H9 (cell line): ENCODE measurements at regions not wholly inside any gene's neighbourhood (a gene's known extent, or its start where the extent isn't known, plus 50 kb on each side); places are given as distances from the start of the nearest gene placed in this dataset.

Experiments
- DNase-seq: peaks from one replicate; pipeline ENCODE4 v3.0.0-alpha.2; 2017
- H2AFZ ChIP-seq: one replicate; pipeline ENCODE4 v1.6.1; 2013; ENCODE audit warnings: mild to moderate bottlenecking, low read length, control low read depth, moderate library complexity
- H2AK5ac ChIP-seq: 2 replicates; pipeline ENCODE4 v1.6.1; 2013; ENCODE audit warnings: low read length, control low read depth, mixed read lengths; ENCODE audit not compliant: insufficient read length
- H2BK120ac ChIP-seq: one replicate; pipeline ENCODE4 v1.6.1; 2013; ENCODE audit warnings: low read depth, mild to moderate bottlenecking, low read length, control low read depth, inconsistent platforms; ENCODE audit not compliant: poor library complexity, severe bottlenecking
- H2BK12ac ChIP-seq: 2 replicates; pipeline ENCODE4 v1.6.1; 2013; ENCODE audit warnings: low read length, control low read depth, mixed read lengths, low read depth; ENCODE audit not compliant: insufficient read length
- H2BK15ac ChIP-seq: 2 replicates; pipeline ENCODE4 v1.6.1; 2013; ENCODE audit warnings: low read depth, low read length, control low read depth
- H2BK20ac ChIP-seq: one replicate; pipeline ENCODE4 v1.6.1; 2013; ENCODE audit warnings: low read depth, mild to moderate bottlenecking, low read length, control low read depth, inconsistent platforms; ENCODE audit not compliant: poor library complexity, severe bottlenecking
- H2BK5ac ChIP-seq: 2 replicates; pipeline ENCODE4 v1.6.1; 2013; ENCODE audit warnings: low read length, control low read depth, mixed read lengths; ENCODE audit not compliant: insufficient read length
- H3K14ac ChIP-seq: 2 replicates; pipeline ENCODE4 v1.6.1; 2013; ENCODE audit warnings: low read length, control low read depth; ENCODE audit not compliant: insufficient read depth
- H3K18ac ChIP-seq: 2 replicates; pipeline ENCODE4 v1.6.1; 2013; ENCODE audit warnings: low read depth, mild to moderate bottlenecking, mixed read lengths, low read length, control low read depth; ENCODE audit not compliant: insufficient read length
- H3K23ac ChIP-seq: 2 replicates; pipeline ENCODE4 v1.6.1; 2013; ENCODE audit warnings: low read length, control low read depth, mixed read lengths, low read depth; ENCODE audit not compliant: insufficient read length
- H3K23me2 ChIP-seq: 2 replicates; pipeline ENCODE4 v1.6.1; 2013; ENCODE audit warnings: low read depth, mild to moderate bottlenecking, mixed read lengths, low read length, control low read depth; ENCODE audit not compliant: insufficient read length, poor library complexity, severe bottlenecking
- H3K27ac ChIP-seq: 2 replicates; pipeline ENCODE4 v1.5.1; 2013; ENCODE audit warnings: low read length, control low read depth, mixed read lengths, low read depth; ENCODE audit not compliant: insufficient read length
- H3K27me3 ChIP-seq: 2 replicates; pipeline ENCODE4 v1.6.1; 2013; ENCODE audit warnings: low read length, control low read depth, inconsistent platforms; ENCODE audit not compliant: insufficient read depth
- H3K4ac ChIP-seq: 2 replicates; pipeline ENCODE4 v1.6.1; 2013; ENCODE audit warnings: low read depth, mild to moderate bottlenecking, control low read depth, inconsistent platforms, low read length, moderate library complexity
- H3K4me1 ChIP-seq: 2 replicates; pipeline ENCODE4 v1.6.1; 2013; ENCODE audit warnings: low read length, control low read depth, inconsistent platforms; ENCODE audit not compliant: insufficient read depth
- H3K4me2 ChIP-seq: 2 replicates; pipeline ENCODE4 v1.6.1; 2013; ENCODE audit warnings: low read length, control low read depth, mixed read lengths; ENCODE audit not compliant: insufficient read length, insufficient read depth
- H3K56ac ChIP-seq: 2 replicates; pipeline ENCODE4 v1.6.1; 2013; ENCODE audit warnings: low read depth, mild to moderate bottlenecking, mixed read lengths, low read length, control low read depth; ENCODE audit not compliant: insufficient read length
- H3K79me1 ChIP-seq: 2 replicates; pipeline ENCODE4 v1.6.1; 2013; ENCODE audit warnings: low read depth, mild to moderate bottlenecking, moderate library complexity, low read length, control low read depth, inconsistent platforms; ENCODE audit not compliant: insufficient read depth, poor library complexity, severe bottlenecking
- H3K79me2 ChIP-seq: 2 replicates; pipeline ENCODE4 v1.6.1; 2013; ENCODE audit warnings: low read length, control low read depth, inconsistent platforms; ENCODE audit not compliant: insufficient read depth
- H3K9ac ChIP-seq: 2 replicates; pipeline ENCODE4 v1.6.1; 2013; ENCODE audit warnings: low read length, control low read depth, mixed read lengths; ENCODE audit not compliant: insufficient read length; ENCODE audit errors: extremely low read depth
- H3K9me3 ChIP-seq: one replicate; pipeline ENCODE4 v1.6.1; 2013; ENCODE audit warnings: low read depth, low read length, inconsistent platforms; ENCODE audit not compliant: control insufficient read depth
- H3T11ph ChIP-seq: one replicate; pipeline ENCODE4 v1.6.1; 2013; ENCODE audit warnings: mild to moderate bottlenecking, low read length, control low read depth, inconsistent platforms
- H4K20me1 ChIP-seq: one replicate; pipeline ENCODE4 v1.6.1; 2013; ENCODE audit not compliant: control insufficient read depth, insufficient read length, insufficient read depth
- H4K5ac ChIP-seq: 2 replicates; pipeline ENCODE4 v1.6.1; 2013; ENCODE audit warnings: low read depth, mild to moderate bottlenecking, mixed read lengths, low read length, control low read depth; ENCODE audit not compliant: insufficient read length
- H4K8ac ChIP-seq: replicated peaks from 2 replicates; pipeline ENCODE4 v1.6.1; 2013; ENCODE audit warnings: low read length, control low read depth, mixed read lengths, low read depth; ENCODE audit not compliant: insufficient read length
- H4K91ac ChIP-seq: 2 replicates; pipeline ENCODE4 v1.6.1; 2013; ENCODE audit warnings: low read depth, mild to moderate bottlenecking, moderate library complexity, mixed read lengths, low read length, control low read depth; ENCODE audit not compliant: insufficient read length
- H3K27ac Mint-ChIP-seq, 3 experiments: 2 replicates in 2 of 3; 3 replicates in 1 of 3; pipeline ENCODE4 v1.8.0; 2020 to 2021; ENCODE audit warnings: mixed read lengths in 3 of 3, mild to moderate bottlenecking in 1 of 3, moderate library complexity in 1 of 3
- H3K27me3 Mint-ChIP-seq: 2 replicates; pipeline ENCODE4 v1.8.0; 2021; ENCODE audit warnings: low read depth, mild to moderate bottlenecking, moderate library complexity, mixed read lengths
- H3K36me3 Mint-ChIP-seq, 3 experiments: 2 replicates in 2 of 3; 3 replicates in 1 of 3; pipeline ENCODE4 v1.8.0; 2020 to 2021; ENCODE audit warnings: low read depth in 3 of 3, mixed read lengths in 3 of 3; ENCODE audit not compliant: insufficient read depth in 1 of 3
- H3K4me1 Mint-ChIP-seq, 2 experiments: 2 replicates each; pipeline ENCODE4 v1.8.0; 2020; ENCODE audit warnings: mixed read lengths in 2 of 2
- H3K4me3 Mint-ChIP-seq, 2 experiments: 2 replicates in 1 of 2; 3 replicates in 1 of 2; pipeline ENCODE4 v1.8.0; 2020 to 2021; ENCODE audit warnings: mild to moderate bottlenecking in 2 of 2, mixed read lengths in 2 of 2, moderate library complexity in 1 of 2
- H3K9me3 Mint-ChIP-seq, 2 experiments: 2 replicates in 1 of 2; 3 replicates in 1 of 2; pipeline ENCODE4 v1.8.0; 2020; ENCODE audit warnings: mild to moderate bottlenecking in 2 of 2, mixed read lengths in 2 of 2, moderate library complexity in 1 of 2
- CTCF ChIP-seq: fragments of 200-600 bp; sonication (generic); conservative IDR thresholded peaks from 3 replicates; pipeline ENCODE4 v1.8.0; 2021; ENCODE audit warnings: antibody characterized with exemption, mild to moderate bottlenecking
- WGBS: extraction: QIAGEN DNeasy Blood & Tissue Kit; methylation state at CpG from one replicate; pipeline ENCODE4 v1.1.7; 2013; ENCODE audit warnings: missing lambda C conversion rate, low lambda C conversion rate, mixed read lengths; ENCODE audit not compliant: insufficient read length; ENCODE audit errors: extremely low coverage; 5-methylcytosine and 5-hydroxymethylcytosine counted together

GRCh38 chr9:1179366-1179765, 129.2 kb downstream of the DMRT2 start:
- Histone ChIP-seq H2BK20ac (no peak overlapping the region), H3K56ac (no peak overlapping the region), H3K4ac (no peak overlapping the region), H3K27me3 (no peaks in the 10 kb centered on the region), H3K9me3 (peaks cover 8% of the 10 kb centered on the region), H3K4me1 (no peaks in the 10 kb centered on the region), H3K79me2 (no peaks in the 10 kb centered on the region), H4K20me1 (no peaks in the 10 kb centered on the region), H3K18ac (no peak overlapping the region), H2AK5ac (no peak overlapping the region), H4K8ac (no peak overlapping the region), H3K79me1 (no peaks in the 10 kb centered on the region), H3K23ac (no peak overlapping the region), H4K91ac (no peak overlapping the region), H3T11ph (no peak overlapping the region), H2BK5ac (no peak overlapping the region), H3K9ac (no peak overlapping the region), H3K23me2 (no peaks in the 10 kb centered on the region), H3K4me2 (no peak overlapping the region), H2BK12ac (no peak overlapping the region), H2BK120ac (no peak overlapping the region), H2BK15ac (no peak overlapping the region), H4K5ac (no peak overlapping the region), H3K27ac (no peak overlapping the region), H3K14ac (no peak overlapping the region), H2AFZ (no peak overlapping the region)
- Mint-ChIP-seq H3K36me3 (no peaks in the 10 kb centered on the region; a peak in 4 of 7 replicates), H3K9me3 (peaks cover 16 to 42% of the 10 kb centered on the region in 2 experiments), H3K4me3 (no peak overlapping the region), H3K27me3 (peaks cover 6% of the 10 kb centered on the region), H3K4me1 (no peaks in the 10 kb centered on the region), H3K27ac (no peak overlapping the region)
- TF ChIP-seq CTCF: no peak
- WGBS: no CpG with 5 or more reads among the region's 2 CpGs
- DNase-seq: no peak
